ENCODE measurements at regions not wholly inside any gene's neighbourhood (a gene's known extent, or its start where the extent isn't known, plus 50 kb on each side); places are given as distances from the start of the nearest gene placed in this dataset.

DNA sequence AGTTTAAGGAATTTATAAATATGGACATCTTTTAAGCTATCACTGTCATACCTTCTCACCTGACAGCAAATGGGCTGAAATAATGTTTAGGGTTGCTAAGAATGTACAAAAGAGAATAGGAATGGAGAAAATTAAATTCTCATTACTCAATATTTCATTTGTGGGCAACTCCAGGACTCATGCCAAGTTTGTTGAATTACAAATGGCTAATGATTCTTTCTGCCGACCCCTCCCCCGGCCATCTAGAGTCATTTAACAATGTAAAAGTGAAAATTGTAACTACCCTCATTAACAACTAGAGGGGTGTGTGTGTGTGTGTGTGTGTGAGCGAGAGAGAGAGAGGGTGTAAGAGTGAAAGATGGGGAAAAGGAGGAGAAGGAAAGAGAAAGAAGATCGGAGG lies 708.5 kb upstream of the FAM98A start:
- Histone ChIP-seq H3K23ac (ENCODE audit: insufficient read length) (no peak overlapping the region), H3K27ac (ENCODE audit: low read depth, low read length) (no peak overlapping the region), H2BK12ac (ENCODE audit: low read depth, low read length) (no peak overlapping the region), H4K8ac (ENCODE audit: extremely low read depth, insufficient read depth, low read length) (no peak overlapping the region), H3K23me2 (ENCODE audit: low read depth, low read length) (no peaks in the 10 kb centered on the region), H3K79me2 (ENCODE audit: control insufficient read depth in 1 of 2, insufficient read depth in 2 of 2, low read length in 2 of 2) (no peaks in the 10 kb centered on the region), H3K4me1 (replicated peaks in 1 of 4; ENCODE audit: control insufficient read depth in 3 of 4, insufficient read depth in 4 of 4, low read length in 3 of 4) (no peaks in the 10 kb centered on the region), H3K4me3 (ENCODE audit: extremely low read depth in 1 of 4, insufficient read depth in 2 of 4, low read depth in 3 of 4, low read length in 4 of 4) (no peak overlapping the region), H2AK5ac (ENCODE audit: low read depth, low read length) (no peak overlapping the region), H2BK5ac (ENCODE audit: low read depth, low read length) (no peak overlapping the region), H3K9ac (replicated peaks in 1 of 4; ENCODE audit: extremely low read depth in 1 of 4, low read depth in 3 of 4, low read length in 3 of 4) (no peak overlapping the region), H3K56ac (replicated peaks; ENCODE audit: insufficient read length, low read depth, low read length) (no peak overlapping the region), H4K5ac (ENCODE audit: insufficient read length, low read depth, low read length) (no peak overlapping the region), H2AFZ (ENCODE audit: low read length) (peak overlapping the region; percentile 33; the same call in 1 of the 2 replicates), H3K79me1 (ENCODE audit: low read depth, low read length) (no peaks in the 10 kb centered on the region), H2BK120ac (replicated peaks; ENCODE audit: low read depth, low read length) (no peak overlapping the region), H2BK20ac (ENCODE audit: low read length) (no peak overlapping the region), H3K14ac (ENCODE audit: insufficient read length) (no peak overlapping the region), H3K4me2 (ENCODE audit: insufficient read depth in 1 of 2, low read depth in 2 of 2, low read length in 2 of 2) (no peak overlapping the region), H3K36me3 (ENCODE audit: control insufficient read depth in 2 of 4, insufficient read depth in 4 of 4, low read length in 3 of 4) (no peaks in the 10 kb centered on the region), H3K27me3 (replicated peaks in 1 of 4; ENCODE audit: control insufficient read depth in 3 of 4, extremely low read depth in 1 of 4, insufficient read depth in 3 of 4, low read length in 3 of 4) (no peaks in the 10 kb centered on the region), H4K91ac (replicated peaks; ENCODE audit: insufficient read length, low read length) (no peak overlapping the region), H3K18ac (ENCODE audit: extremely low read depth, low read length) (no peak overlapping the region), H3K4ac (replicated peaks; ENCODE audit: insufficient read length, low read depth, low read length) (no peak overlapping the region), H3K9me3 (ENCODE audit: insufficient read depth in 2 of 2, low read depth in 1 of 2, low read length in 1 of 2) (no peaks in the 10 kb centered on the region), H4K20me1 (replicated peaks in 1 of 2; ENCODE audit: control insufficient read depth in 1 of 2, insufficient read depth in 2 of 2, low read length in 2 of 2) (no peaks in the 10 kb centered on the region), H2BK15ac (ENCODE audit: low read length) (no peak overlapping the region)
- DNase-seq (ENCODE audit: low read depth in 1 of 2, low spot score in 2 of 2) (no peak), FAIRE-seq (no peak)
- POLR2A ChIA-PET (ENCODE audit: partially characterized antibody), result no interaction called here
- WGBS, 2 experiments (ENCODE audit: extremely low coverage in 1 of 2, insufficient coverage in 1 of 2, insufficient read length in 1 of 2, insufficient replicate concordance in 2 of 2, low coverage in 1 of 2, low lambda C conversion rate in 2 of 2, missing lambda C conversion rate in 1 of 2), result 82 to 100% methylated on average over 2 to 4 of the region's 4 CpGs
- CTCF ChIA-PET (ENCODE audit: partially characterized antibody), result no interaction called here
- TF ChIP-seq TEAD4 (IDR thresholded peaks at IDR 0.05; ENCODE audit: low read depth, low read length) (no peak), KDM4A (IDR thresholded peaks at IDR 0.05; ENCODE audit: low read depth, low read length, severe bottlenecking) (no peak), CBX8 (IDR thresholded peaks at IDR 0.05; ENCODE audit: borderline replicate concordance, low read depth, low read length) (no peak), EZH2 (IDR thresholded peaks at IDR 0.05; ENCODE audit: low read depth, low read length, severe bottlenecking) (no peak), EGR1 (IDR thresholded peaks at IDR 0.05; ENCODE audit: borderline replicate concordance, low read depth, low read length) (no peak), JUND (IDR thresholded peaks at IDR 0.05; ENCODE audit: low read length) (no peak), FOSL1 (IDR thresholded peaks at IDR 0.05; ENCODE audit: insufficient read depth, low read depth, low read length) (no peak), JUN (IDR thresholded peaks at IDR 0.05; ENCODE audit: low read depth, low read length) (no peak), SRF (IDR thresholded peaks at IDR 0.05; ENCODE audit: low read depth, low read length) (no peak), RBBP5 (IDR thresholded peaks at IDR 0.05; ENCODE audit: borderline replicate concordance, low read depth, low read length) (no peak), CEBPB (IDR thresholded peaks at IDR 0.05; ENCODE audit: low read depth, low read length) (no peak), EP300 (IDR thresholded peaks at IDR 0.05; ENCODE audit: borderline replicate concordance in 1 of 2, low read depth in 2 of 2, low read length in 2 of 2) (no peak)

Measured in H1 (cell line).